Eye (tissue), 1 donor: ENCODE measurements at regions not wholly inside any gene's neighbourhood (a gene's known extent, or its start where the extent isn't known, plus 50 kb on each side); places are given as distances from the start of the nearest gene placed in this dataset.
"Not testable (repeated sequence)": the region's sequence is repeated elsewhere in the genome, so short reads cannot be mapped to it uniquely, and the experiment has no call there.

Experiments used
- DNase-seq: peaks from one replicate; pipeline ENCODE4 v3.0.0-alpha.2; 2015

GRCh38 chr3:78090382-78090781, 1050.5 kb downstream of the ROBO2 start:
- DNase-seq = peak; percentile 58

GRCh38 chr3:78091478-78092119, 1051.7 kb downstream of the ROBO2 start:
- DNase-seq = no peak

DNA sequence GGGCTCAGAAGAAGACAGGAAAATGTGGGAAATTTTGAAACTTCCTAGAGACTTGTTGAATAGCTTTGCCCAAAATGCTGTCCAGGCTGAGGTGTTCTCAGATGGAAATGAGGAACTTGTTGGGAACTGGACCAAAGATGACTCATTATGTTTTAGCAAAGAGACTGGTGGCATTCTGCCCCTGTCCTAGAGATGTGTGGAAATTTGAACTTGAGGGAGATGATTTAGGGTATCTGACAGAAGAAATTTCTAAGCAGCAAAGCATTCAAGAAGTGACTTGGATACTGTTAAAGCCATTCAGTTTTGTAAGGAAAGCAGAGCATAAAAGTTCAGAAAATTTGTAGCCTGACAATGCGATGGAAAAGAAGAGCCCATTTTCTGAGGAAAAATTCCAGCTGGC, 1052.7 kb downstream of the ROBO2 start:
- DNase-seq = not testable (repeated sequence)

DNA sequence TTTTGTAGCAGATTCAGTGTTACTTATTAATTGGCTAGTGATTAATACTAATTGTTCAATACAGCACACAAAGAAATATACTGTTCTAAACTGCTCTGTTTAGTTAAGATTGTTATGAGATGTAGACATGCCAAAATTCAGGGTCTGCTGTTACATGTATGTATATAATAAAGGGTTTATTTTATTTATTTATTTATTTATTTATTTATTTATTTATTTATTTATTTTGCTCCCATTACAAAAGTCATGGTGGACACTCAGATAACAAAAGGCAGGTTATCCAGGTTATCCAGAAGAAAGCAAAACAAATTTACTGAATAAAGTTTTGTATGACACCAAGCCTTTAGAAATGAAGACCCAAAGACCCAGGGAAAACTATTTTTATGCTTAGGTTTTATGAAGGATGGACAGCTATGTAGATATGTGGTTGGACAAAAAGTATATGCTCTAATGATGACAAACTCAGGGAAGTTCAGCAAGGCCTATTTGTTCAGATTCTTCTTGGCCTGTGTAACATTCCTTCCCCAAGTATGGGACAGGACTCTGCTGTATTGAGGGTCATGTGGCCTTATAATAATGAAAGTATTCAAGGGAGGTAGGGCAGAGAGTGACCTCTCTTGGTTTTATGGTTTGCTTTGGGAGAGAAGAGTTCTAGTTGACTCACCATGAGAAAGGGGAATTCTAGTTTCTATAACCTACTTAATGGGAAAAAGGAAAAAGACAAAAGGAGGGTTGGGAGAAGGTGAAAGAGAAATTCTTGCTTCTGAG, 1056.8 kb downstream of the ROBO2 start:
- no peak for DNase-seq

DNA sequence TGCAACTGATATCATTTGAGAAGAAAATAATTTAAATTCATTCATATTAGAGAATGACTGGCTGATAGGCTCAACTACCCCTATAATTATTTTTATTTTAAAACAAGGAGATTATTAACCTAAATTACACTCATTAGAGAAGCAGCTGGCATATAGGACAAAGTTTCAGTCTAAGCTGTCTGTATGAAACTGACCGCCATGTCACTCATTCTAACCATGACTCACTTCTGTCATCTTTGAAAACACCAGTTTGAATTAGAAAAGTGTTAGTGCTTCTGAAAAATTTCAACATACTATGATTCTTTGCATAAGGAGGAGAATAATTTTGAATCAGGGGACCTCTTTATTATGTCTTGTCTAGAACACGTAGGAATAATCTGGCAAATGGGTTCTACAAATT, 1058.5 kb downstream of the ROBO2 start:
- DNase-seq = no peak

DNA sequence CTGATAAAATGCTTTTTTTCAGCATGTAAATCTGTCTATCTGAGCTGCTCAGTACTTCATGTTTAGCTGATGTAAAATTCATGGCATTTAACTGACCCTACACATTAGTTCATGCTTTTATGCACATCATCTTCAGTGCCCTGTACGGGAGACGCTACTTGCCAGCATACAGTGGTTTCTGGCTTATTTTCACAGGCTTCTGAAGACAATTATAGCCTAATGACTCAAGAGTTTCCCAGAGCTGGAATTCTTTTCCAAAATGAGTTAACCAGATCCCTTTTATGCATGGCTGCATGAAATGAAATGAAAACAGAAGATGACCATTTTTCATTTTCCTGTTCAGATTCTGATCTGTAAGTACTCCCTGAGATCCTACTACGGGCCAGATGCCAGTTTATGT, 1061.5 kb downstream of the ROBO2 start:
- DNase-seq = peak; percentile 67

GRCh38 chr3:78108269-78108961, 1068.5 kb downstream of the ROBO2 start:
- DNase-seq = not testable (repeated sequence)

GRCh38 chr3:78112291-78113010, 1072.6 kb downstream of the ROBO2 start:
- DNase-seq = no peak

GRCh38 chr3:78115983-78116382, 1076.1 kb downstream of the ROBO2 start:
- no peak for DNase-seq

- DNase-seq = no peak
Measured at GRCh38 chr3:78116874-78117273, 1077.0 kb downstream of the ROBO2 start.

- DNase-seq = no peak
Measured at GRCh38 chr3:78123058-78123457, 1083.2 kb downstream of the ROBO2 start.

DNA sequence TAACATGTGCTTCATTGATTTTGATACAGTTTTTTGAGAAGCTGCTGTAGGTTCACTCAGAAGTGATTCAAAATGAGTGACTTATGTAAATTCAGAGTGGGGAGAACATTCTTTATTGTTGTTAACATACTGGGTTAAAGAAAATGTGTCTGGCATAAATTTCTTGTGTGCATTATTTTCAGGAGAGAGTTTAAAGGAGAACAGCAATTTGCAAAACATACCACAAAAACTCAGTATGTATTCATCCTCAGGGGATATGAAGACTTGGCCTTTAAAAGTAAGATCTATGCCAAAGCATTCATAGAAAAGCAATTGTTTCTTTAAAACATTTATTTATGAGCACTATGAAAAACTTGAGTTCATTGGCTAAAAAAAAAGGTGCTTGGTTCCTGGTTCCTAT, 1089.8 kb downstream of the ROBO2 start:
- DNase-seq = peak; percentile 41

- no peak for DNase-seq
Measured at GRCh38 chr3:78130741-78131290, 1090.9 kb downstream of the ROBO2 start.

DNA sequence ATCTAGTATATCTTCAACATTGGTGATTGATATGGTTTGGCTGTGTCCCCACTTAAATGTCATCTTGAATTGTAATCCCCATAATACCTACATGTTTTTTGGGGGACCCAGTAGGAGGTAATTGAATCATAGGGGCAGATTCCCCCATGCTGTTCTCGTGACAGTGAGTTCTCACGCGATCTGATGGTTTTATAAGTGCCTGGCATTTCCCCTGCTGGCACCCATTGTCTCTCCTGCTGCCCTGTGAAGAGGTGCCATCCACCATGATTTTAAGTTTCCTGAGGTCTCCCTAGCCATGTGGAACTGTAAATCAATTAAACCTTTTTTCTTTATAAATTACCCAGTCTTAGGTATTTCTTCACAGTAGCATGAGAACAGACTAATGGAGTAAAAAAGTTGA, 1094.6 kb downstream of the ROBO2 start:
- DNase-seq = no peak

DNA sequence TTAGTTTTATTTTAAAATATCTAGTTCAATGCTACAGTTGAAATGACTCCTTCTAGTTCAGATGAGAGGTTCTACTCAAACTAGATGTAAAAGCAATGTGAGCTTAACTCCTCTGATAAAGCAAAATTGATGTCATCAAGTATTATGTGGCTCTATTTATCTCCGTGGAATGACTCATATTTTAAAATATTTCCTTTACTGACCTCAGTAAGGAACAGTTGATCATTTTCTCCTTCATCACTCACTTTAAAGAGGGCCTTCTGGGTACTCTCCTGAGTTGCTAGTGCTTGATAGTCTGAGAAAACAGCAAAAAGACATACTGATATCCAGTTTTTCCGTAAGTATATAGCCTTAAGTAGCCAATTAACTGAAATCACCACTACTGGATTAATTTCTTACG, 1099.3 kb downstream of the ROBO2 start:
- no peak for DNase-seq

DNA sequence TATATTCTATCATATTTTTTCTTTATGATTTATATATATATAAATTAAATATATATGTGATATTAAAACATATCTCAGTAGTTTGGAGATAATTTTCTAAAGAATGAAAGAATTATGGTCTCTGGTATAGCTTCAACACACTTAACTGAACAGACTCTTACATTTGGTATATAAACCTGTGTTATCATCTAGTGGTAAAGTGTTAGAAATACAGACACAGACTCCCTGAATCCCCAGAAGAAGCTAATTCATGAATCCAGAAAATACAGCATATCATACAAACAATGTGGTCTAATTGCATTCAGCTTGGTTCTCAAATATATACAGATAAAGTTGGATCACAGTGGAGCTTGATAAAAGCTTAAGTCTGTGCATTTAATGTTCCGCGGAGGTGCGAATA, 1100.4 kb downstream of the ROBO2 start:
- no peak for DNase-seq

GRCh38 chr3:78140866-78141265, 1101.0 kb downstream of the ROBO2 start:
- DNase-seq = no peak

- DNase-seq = no peak
Measured at GRCh38 chr3:78141269-78141668, 1101.4 kb downstream of the ROBO2 start.

DNA sequence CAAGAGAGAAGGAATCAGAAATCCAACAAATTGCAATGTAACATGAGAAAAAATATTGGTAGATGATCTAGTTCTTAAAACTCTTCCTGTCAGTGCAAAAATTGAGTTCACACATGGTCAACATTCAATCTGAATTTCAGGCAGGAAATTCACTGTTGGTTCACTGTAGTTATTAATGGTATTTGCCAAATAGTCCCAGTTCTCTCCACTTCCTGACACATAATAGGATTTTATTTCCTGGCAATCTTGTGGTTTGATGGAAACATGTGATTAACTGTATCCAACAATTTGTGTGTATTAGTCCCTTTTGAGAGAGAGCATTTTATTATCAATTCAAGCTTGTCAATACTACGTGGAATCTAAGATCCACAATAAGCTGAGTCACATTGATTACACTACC, 1103.1 kb downstream of the ROBO2 start:
- no peak for DNase-seq

DNA sequence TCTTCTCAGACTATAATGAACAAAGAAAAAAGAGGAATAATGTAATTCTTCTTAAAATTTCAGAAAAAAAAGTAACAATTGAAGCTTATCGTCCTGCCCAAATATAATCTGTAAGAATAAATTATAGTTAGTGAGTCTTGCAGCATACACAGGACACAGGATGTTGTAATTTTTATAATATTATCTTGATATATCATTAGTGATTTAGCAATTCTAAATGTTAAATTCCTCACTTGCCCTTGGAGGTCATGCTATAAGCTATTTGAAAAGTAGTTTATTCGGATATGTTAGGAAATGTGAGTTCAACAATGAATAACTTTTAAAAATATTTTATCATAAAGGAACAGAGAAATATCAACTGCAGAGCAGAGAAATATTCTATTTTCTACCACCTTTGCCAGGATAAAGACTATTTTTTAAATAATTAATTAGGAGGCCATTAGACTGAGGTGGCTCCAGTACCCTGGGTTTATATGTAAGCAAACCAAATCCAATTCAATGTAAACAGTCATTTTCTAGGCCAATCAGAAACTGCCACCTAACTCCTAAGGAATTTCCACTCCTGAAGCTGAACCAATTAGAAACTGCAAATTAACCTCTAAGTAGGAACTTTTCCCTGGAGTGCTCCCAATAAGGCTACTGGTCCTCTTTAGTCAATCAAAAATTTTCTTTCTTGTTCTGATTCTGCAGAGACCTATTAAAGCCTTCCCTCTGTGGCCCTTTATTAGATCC, 1109.3 kb downstream of the ROBO2 start:
- DNase-seq = no peak

DNA sequence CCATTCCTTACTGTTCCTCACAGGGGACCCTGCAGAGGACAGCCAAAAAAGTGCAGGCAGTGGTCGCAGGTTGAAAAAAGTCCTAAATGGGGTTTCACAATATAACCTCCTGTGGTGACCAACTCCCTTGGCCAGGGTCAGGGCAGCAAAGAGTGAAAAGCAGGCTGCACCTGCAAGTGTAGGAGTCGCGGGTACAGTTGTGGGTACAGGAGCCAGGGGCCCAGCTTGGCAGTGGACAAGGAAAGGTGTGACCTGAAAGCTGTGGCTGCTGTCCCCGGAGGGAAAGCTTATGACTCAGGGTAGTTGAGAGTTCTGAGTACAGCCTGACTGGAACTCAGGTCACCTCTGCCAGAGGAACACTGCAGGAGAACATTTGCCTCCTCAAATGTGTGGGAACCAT, 1114.1 kb downstream of the ROBO2 start:
- no peak for DNase-seq

DNA sequence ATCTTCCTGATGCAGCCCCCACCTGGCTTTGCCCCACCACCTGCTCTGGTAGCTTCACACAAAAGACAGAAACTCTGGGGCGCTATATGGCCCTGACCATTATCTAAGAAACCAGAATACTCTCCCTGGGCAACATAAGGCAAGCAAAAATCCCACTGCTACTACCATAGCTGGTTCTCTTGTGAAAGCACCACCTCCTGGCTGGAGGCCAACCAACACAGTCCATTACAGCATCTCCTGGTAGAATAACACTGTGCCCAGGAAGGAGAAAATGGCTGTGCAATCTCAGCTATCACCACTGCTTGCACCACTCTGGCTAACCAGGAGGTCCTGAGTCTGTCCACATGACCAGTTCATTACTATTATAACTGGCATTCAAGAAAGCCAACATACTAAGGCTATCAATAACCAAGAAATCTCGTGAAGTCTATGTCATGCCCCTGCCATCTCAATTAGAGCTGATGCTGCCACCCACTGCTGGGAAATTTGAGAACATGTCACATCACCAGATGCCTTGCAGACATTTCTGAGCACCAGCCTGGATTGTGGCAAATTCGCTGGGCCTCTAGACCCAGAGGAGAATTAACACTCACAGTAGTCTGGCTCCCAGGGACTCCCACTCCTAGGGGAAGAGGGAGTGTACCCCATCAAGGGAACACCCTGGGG, 1114.8 kb downstream of the ROBO2 start:
- DNase-seq = no peak
